ELR (cell line): ENCODE measurements at regions not wholly inside any gene's neighbourhood (a gene's known extent, or its start where the extent isn't known, plus 50 kb on each side); places are given as distances from the start of the nearest gene placed in this dataset.
A peak's percentile ranks its signal among the peaks of the same experiment; 100 is the strongest.
"Not testable (repeated sequence)": the region's sequence is repeated elsewhere in the genome, so short reads cannot be mapped to it uniquely, and the experiment has no call there.

Experiments
- DNase-seq: peaks from one replicate; pipeline ENCODE4 v3.0.0-alpha.2; 2015; ENCODE audit warnings: low read depth

DNA sequence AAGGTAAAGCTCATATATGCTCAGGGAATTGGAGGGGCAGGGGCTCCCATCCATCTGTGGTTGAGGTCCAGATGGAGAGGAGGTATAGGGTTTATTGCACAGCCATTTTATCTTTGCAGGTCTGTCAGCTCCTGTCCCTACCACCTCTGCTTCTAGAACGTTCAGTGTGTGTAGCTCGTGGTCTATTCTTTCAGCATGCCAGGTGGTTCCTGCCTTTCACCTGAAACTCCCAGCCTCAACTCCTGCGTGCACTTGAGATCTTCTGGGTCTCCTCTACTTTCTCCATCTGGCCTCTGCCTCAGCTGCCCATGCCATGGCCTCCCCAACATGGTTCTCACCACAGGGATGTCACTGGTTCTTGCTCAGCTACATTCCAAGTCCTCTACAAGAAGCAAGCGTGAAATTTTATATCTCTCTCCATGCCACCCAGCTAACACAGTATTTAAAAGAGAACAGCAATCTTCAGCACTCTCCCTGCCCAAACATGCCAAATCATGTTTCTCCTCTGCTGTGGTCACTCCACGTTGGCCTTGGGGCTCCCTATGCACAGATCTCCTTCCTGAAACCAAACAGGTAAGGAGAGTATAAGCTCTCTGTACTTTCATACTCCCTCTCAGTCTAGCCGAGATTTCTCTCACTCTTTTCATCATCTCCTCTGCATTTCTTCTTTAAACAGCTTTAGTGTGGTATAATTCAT lies 157.8 kb upstream of the TRPC6 start:
- DNase-seq: no peak

DNA sequence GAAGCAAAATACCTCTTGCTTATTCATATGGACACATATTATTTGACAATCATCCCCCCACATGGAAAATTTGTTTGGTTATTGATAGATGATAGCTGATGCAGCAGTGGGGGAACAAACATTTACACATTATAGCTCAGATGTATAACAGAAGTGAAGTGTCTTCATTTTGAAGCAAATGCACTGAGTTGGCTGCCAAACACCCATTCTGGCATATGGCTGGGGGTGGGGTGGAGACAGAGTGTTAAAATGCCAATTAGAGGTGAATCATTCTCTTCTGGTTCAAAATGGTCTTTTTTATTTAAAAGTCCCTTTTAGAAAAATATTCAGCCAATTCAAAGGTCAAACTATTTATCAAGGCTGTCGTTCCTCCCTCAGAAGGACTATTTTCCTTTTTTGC lies 157.3 kb upstream of the TRPC6 start:
- no peak for DNase-seq

DNA sequence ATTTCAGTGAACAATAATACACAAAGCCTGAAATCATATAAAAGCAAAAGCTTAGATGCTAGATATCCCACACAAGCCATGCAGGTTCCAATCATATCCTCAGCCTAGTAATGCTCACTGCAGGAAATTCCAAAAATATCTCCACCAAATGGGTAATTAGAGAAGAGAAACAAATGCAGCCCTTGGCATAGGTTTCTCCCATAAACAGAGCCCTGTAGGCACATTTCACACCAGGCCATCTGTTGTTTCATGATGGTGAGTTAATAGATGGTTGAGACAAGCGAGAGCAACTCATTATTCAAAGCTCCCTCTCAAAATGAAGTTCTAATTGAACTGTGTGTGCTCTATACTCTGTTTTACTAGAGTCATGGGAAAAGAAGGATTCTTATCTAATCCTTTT lies 154.6 kb upstream of the TRPC6 start:
- no peak for DNase-seq

DNA sequence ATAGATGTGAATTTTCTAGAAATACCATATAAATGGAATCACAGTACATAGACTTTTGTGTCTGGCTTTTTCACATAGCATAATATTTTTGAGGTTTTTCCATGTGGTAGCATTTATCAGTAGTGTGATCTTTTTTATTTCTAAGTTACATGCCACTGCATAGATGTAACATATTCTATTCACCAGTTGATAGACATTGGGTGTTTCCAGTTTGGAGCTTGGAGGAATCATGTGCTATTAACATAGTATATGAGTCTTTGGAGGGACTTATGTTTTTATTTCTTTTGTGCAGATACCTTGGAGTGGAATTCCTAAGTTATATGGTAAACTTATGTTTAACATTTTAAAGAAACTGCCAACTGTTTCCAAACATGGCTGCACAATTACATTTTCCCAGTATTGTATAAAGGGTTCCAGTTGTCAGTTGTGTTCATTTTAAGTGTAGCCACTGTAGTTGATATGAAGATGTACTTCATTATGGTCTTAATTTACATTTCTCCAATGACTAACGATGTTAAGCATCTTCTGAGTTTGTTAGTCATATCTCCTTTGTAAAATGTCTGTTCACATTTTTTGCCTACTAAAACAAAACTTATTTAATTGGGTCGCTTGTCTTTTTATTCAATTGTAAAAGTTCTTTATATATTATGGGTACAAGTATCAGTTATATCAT lies 145.7 kb upstream of the TRPC6 start:
- no peak for DNase-seq

DNA sequence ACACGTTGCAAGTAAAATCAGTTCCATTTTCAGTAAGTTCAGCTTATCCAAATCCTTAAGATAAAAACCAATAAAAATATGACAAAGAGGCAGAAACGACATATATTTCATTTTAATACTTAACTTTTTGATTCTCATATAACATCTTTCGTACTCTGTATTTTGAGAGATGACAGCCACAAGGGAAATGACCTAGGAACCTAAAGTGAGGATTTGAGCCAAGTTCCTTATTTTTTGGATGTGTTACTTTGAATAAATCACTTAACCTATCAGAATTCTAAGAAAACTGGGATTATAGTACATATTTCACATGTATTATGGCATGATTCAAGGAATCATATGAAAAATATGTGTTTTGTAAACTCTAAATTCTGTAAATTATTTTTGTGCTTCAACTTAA lies 143.6 kb upstream of the TRPC6 start:
- no peak for DNase-seq

DNA sequence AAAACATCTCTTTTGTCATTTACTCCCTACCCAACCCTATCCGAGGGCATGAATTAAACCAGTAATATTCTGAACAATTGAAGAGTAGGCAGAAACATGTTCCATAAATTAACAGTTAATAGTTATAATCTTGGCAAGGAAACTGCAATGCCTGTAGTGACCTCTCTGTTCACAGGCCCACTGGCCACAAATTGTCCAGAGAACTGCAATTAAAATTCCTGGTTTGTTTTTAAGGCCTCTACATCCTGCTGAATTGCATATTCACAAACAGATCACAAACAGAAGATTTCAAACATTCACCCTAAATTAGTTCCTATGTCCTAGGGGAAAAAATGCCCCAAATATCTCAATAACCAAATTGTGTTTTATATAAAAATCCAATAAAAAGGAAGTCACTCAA lies 143.2 kb upstream of the TRPC6 start:
- DNase-seq: no peak

DNA sequence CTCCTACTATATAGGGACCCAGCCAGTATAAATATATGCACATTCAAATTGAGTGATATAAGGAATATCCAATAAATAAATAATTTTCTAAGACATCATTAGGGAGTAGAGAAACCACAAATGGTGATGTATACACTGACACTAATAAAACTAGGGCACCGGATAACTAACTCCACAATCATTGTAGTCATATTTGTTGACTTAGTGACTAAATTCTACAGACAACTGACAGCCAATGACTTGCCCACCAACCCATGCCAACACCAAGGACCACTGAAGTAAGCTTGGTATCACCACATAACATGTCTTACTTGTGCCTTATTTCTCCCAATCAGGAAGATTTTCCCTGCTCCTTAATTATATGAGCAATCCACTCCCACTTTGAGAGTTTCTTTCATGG lies 139.6 kb upstream of the TRPC6 start:
- no peak for DNase-seq

DNA sequence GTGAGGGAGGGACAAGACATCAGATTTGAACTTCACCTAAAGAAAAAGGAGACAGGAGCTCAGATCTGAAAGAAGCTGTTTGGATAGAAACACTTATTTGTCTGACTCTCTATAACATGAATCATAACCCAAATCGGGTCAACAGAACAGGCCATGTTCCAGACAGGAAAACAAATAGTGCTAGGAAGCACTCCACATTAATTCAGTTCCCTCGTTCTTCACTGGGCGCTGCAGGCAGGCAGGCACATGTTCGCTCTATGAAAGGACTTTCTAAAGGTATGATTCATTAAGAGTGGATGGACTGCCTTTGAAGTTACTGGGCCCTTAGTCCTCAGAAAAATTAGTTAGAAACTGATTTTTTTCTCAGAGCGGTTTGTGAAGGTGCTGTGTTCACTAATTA lies 137.5 kb upstream of the TRPC6 start:
- DNase-seq: no peak

DNA sequence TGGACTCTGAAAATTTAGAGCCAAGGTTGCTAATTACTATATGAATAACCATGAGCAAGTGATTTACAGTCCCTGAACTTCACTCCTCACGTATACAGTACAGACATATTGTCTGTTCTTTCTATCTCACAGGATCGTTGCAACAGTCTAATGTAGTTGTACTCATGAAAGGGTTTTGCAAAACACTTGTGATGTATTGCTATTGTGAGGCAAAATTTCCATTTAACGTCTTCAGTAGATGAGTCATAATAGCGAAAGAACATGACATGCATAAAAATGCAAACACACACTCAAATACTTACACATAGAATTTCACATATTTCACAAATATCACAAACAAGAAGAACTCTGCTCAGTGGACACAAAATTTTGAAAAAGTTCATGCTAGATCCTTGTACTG lies 134.6 kb upstream of the TRPC6 start:
- DNase-seq: peak; percentile 6

DNA sequence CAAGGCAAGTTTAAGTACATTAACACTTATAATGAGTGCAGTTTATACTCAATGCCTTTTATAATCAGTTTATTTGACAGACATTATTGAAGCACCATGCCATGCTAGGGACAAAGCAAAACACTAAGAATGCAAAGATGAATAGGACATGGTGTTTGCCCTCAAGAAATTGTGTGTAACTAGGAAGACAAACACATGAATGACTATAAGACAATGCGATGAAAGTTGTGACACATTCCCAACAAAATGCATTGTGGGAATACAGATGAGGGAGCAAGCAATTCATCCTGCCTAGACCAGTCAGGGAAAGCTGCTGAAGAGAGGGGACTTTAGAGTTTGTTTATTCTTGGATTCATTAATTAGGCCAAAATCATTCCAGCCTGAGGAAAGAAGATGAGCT lies 133.8 kb upstream of the TRPC6 start:
- DNase-seq: no peak

DNA sequence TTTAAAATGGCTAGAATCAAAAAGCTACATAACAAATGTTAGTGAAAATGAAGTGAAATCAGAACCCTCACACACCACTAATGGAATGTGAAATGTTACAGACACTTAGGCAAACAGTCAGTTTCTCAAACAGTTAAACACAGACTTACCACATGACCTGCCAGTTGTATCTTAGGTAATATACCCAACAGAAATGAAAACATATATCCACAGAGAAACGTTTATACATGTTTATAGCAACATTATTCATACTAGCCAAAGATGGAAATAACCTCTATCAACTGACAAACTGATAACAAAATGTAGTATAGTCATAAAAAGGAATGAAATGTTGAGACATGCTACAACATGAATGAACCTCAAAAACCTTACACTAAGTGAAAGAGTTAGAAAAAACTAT lies 131.5 kb upstream of the TRPC6 start:
- DNase-seq: no peak

DNA sequence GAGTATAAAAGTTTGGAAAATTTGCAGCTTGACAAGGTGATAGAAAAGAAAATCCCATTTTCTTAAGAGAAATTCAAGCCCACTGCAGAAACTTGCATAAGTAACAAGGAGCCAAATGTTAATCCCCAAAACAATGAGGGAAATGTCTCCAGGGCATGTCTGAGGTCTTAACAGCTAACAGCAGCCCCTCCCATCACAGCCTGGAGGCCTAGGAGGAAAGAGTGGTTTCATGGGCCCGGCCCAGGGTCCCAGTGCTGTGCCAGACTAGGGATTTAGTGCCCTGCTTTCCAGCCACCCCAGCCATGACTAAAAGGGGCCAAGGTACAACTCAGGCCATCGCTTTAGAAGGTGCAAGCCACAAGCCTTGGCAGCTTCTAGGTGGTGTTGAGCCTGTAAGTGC lies 123.7 kb upstream of the TRPC6 start:
- no peak for DNase-seq

DNA sequence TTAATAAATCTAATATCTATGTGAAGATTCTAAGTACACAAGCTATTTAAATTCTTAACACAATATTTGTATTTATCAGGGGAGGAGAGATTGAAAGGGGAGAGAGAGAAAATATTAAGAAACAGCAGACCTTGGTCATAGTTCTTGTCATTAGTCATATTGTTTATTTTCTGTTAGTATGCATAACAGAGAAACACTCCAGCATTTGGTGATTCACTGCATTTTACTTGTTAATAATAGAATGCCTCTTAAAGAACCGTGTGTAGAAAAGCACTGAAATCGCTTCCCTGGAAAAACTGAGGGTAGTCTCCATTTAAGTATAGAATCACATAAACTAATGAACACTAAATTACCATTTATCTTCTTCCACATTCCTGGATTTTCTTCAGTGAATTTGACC lies 122.7 kb upstream of the TRPC6 start:
- peak; percentile 49 for DNase-seq

DNA sequence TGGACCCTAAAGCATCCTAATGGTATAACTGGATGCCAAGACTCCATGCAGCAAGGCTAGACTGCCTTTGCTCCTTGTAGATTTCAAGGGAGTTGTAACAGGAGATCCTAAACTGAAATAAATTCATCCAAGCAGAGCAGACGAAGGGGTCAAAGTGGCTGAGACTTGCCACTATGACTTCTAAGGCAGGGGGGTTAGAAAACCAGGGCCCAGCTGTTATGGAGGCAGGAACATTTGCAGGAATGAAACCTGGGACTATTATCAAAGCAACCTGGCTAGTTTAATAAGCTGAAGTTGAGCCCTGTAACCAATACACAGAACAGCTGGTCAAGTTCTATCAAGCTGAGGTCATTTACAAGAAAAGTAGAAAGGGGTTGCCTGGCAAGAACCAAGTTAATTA lies 122.2 kb upstream of the TRPC6 start:
- no peak for DNase-seq

DNA sequence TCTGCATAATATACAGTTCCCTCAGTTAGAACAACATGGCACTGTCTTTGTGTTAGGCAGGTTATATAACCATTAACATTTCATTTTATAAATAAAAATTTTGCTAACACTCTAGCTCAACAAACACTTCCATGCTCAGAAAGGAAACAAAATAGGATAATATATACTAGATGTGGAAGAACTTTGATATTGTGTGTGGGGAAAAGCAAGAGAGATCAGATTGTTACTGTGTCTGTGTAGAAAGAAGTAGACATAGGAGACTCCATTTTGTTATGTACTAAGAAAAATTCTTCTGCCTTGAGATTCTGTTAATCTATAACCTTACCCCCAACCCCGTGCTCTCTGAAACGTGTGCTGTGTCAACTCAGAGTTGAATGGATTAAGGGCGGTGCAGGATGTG lies 111.1 kb upstream of the TRPC6 start:
- DNase-seq: not testable (repeated sequence)

DNA sequence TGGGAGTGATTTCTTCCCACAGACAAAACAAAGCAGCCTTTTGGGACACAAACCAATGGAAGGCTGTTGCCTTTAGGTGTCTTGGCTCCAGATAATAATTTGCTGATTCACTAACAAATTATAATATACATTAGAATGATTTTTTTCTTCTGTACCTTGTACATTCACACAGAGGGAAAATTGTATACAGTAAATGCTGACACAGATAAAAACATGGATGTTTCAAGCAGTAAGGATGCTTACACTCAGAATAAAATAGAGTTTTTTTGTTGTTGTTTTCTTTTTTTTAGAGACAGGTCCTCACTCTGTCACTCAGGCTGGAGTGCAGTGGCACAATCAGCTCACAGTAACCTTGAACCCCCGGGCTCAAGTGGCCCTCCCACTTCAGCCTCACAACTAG lies 109.2 kb upstream of the TRPC6 start:
- no peak for DNase-seq

DNA sequence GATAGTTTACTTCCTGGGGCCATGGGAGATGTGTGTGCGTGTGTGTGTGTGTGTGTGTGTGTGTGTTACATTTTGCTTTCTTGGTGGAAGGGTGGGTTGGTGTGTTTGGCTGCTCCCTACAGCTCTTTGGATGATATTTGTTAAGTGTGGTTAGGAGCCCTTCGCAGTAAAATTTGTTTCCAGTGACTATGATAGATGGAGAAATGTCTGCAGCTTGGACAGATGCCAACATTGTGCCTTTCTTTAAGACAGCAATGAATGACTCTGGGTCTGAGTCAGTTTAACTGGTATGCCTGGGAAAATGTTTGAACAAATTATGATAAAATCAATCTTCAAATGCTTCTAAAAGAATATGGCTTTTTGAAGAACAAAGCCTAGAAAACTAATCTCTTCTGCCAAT lies 102.7 kb upstream of the TRPC6 start:
- peak; percentile 68 for DNase-seq

DNA sequence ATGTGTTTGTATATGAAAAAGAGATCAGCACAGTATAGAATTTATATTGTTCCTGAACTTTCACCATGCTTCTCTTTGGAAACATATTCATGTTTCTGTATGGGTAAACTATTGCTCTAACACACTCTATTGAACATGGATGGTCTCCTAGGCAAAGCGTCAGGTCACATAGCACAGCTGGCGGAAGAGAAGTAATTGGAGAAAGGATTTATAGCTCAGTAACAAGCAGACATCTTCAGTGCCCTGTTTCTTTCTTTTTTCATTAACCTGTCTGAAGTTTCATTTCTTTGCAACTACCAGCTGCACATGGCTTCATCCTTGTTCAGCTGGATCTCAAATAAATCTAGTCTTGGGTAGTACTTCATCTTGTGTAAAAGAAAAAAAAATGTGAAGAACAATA lies 84.4 kb upstream of the TRPC6 start:
- no peak for DNase-seq

DNA sequence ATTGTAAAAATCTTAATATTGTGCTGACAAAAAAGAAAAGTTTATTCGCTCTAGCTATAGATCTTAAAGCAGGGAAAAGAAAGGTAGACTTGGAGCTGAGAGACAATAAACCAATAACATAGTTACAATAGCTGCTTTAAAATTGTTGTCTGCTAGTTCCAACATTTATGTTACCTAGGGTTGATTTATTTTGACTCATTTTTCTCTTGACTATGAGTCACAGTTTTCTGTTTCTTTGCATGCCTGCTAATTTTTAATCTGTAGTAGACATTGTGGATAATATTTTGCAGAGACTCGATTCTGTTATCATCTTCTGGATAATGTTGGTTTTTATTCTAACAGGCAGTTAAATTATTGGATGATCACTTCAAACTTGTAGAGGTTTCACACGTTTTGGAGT lies 83.1 kb upstream of the TRPC6 start:
- no peak for DNase-seq

DNA sequence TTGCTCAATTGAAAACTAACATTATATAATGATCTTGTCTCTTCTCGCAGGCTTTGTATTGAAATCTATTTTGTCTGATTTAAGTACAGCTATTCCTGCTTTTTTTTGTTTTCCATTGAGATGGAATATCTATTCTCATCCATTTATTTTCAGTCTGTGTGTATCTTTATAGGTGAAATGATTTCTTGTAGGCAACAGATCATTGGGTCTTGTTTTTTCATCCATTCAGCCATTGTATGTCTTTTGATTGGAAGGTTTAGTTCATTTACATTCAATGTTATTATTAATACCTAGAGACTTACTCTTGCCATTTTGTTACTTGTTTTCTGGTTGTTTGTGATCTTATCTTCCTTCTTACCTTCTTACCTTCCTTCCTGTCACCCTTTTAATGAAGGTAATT lies 77.8 kb upstream of the TRPC6 start:
- DNase-seq: no peak
